Keratinocyte (primary cell): ENCODE measurements at regions not wholly inside any gene's neighbourhood (a gene's known extent, or its start where the extent isn't known, plus 50 kb on each side); places are given as distances from the start of the nearest gene placed in this dataset.

Source experiments
- DNase-seq: peaks from one replicate; pipeline ENCODE4 v3.0.0-alpha.2; 2011; ENCODE audit warnings: low read depth, missing footprints, low spot score
- FAIRE-seq: peaks from 2 replicates; lab custom pipeline; 2011; peaks lifted over from hg19 to GRCh38; lab: Jason Lieb, UNC
- H2AFZ ChIP-seq: 2 replicates; pipeline ENCODE4 v1.6.0; 2012; ENCODE audit warnings: low read length, control low read depth, inconsistent platforms; ENCODE audit not compliant: control insufficient read depth
- H3K27ac ChIP-seq: 2 replicates; pipeline ENCODE4 v1.5.1; 2011; ENCODE audit warnings: low read length; ENCODE audit not compliant: control insufficient read depth, insufficient read depth
- H3K27me3 ChIP-seq: 3 replicates; pipeline ENCODE4 v1.6.0; 2011; ENCODE audit warnings: low read length; ENCODE audit not compliant: control insufficient read depth, insufficient read depth; ENCODE audit errors: extremely low read depth
- H3K36me3 ChIP-seq, 2 experiments: 2 replicates in 1 of 2; 3 replicates in 1 of 2; pipeline ENCODE4 v1.5.1; 2011; ENCODE audit warnings: low read length in 2 of 2, mild to moderate bottlenecking in 1 of 2; ENCODE audit not compliant: control insufficient read depth in 2 of 2, insufficient read depth in 2 of 2; ENCODE audit errors: extremely low read depth in 1 of 2
- H3K4me1 ChIP-seq: 3 replicates; pipeline ENCODE4 v1.5.1; 2011; ENCODE audit warnings: low read length; ENCODE audit not compliant: control insufficient read depth, insufficient read depth; ENCODE audit errors: extremely low read depth
- H3K4me2 ChIP-seq: 3 replicates; pipeline ENCODE4 v1.6.0; 2011; ENCODE audit warnings: low read depth, low read length; ENCODE audit not compliant: control insufficient read depth, insufficient read depth; ENCODE audit errors: extremely low read depth
- H3K4me3 ChIP-seq, 3 experiments: fragments of 200-600 bp in 1 of 3; sonication (generic) in 1 of 3; 2 replicates in 2 of 3; 3 replicates in 1 of 3; pipeline ENCODE4 v1.5.1; 2011 to 2016; ENCODE audit warnings: low read length in 3 of 3, mild to moderate bottlenecking in 3 of 3, control low read depth in 2 of 3, inconsistent platforms in 1 of 3, low read depth in 1 of 3, mixed read lengths in 1 of 3, mixed run types in 1 of 3, moderate library complexity in 1 of 3; ENCODE audit not compliant: control insufficient read depth in 2 of 3, insufficient read depth in 2 of 3; ENCODE audit errors: extremely low read depth in 1 of 3
- H3K79me2 ChIP-seq: 2 replicates; pipeline ENCODE4 v1.6.0; 2012; ENCODE audit warnings: low read length; ENCODE audit not compliant: control insufficient read depth, insufficient read depth
- H3K9ac ChIP-seq: 3 replicates; pipeline ENCODE4 v1.6.0; 2011; ENCODE audit warnings: low read length; ENCODE audit not compliant: control insufficient read depth, insufficient read depth; ENCODE audit errors: extremely low read depth
- H3K9me1 ChIP-seq: 3 replicates; pipeline ENCODE4 v1.6.0; 2011; ENCODE audit warnings: low read length; ENCODE audit not compliant: control insufficient read depth, insufficient read depth; ENCODE audit errors: extremely low read depth
- H3K9me3 ChIP-seq: 2 replicates; pipeline ENCODE4 v1.5.1; 2012; ENCODE audit warnings: low read depth, low read length; ENCODE audit not compliant: control insufficient read depth
- H4K20me1 ChIP-seq: 3 replicates; pipeline ENCODE4 v1.6.0; 2011; ENCODE audit warnings: low read length; ENCODE audit not compliant: control insufficient read depth, insufficient read depth; ENCODE audit errors: extremely low read depth
- EZH2 ChIP-seq: IDR thresholded peaks from one replicate; pipeline ENCODE4 v1.6.1; 2012; ENCODE audit warnings: inconsistent platforms, mild to moderate bottlenecking, low read length, moderate library complexity
- dilution Hi-C: fragments of 300-500 bp; cut with MboI; formaldehyde crosslinking; loops from one replicate; pipeline ENCODE4 v1.7.0; 2020; ENCODE audit warnings: low sequenced_read_pairs; ENCODE audit not compliant: extremely low pct_ligation_motif_present
- TF ChIP-seq, protein P1 (sequence below), 3 experiments: IDR thresholded peaks in 1 of 3; conservative IDR thresholded peaks in 1 of 3; optimal IDR thresholded peaks in 1 of 3; 2 replicates in 2 of 3; 3 replicates in 1 of 3; pipeline versions ENCODE3 to v1.5.1; 2011; ENCODE audit warnings: low read length in 3 of 3, mild to moderate bottlenecking in 3 of 3, moderate library complexity in 2 of 3, control low read depth in 1 of 3, inconsistent platforms in 1 of 3; ENCODE audit not compliant: insufficient read depth in 2 of 3; ENCODE audit errors: extremely low read depth in 1 of 3

DNA sequence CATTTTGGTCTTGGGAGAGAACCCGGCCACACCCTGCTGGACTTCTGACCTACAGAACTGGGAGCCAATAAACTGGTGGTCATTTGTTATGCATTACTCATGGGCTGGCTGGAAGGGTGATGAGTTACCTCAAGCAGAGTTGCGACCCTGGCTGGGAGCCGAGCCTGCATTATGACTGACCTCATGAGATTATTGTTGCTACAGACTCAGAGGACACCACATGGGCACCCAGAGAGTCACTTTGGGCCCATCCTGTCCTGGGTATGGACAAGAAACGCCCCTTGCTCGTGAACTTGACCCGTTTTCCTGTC is 531.7 kb downstream of the TBC1D22A start:
- H2AFZ ChIP-seq, result no peak overlapping the region
- no peak overlapping the region for H3K4me2 ChIP-seq
- no peaks in the 10 kb centered on the region for H4K20me1 ChIP-seq
- DNase-seq (no peak), FAIRE-seq (no peak)
- no peaks in the 10 kb centered on the region for H3K4me1 ChIP-seq
- H3K9me3 ChIP-seq, result peaks cover 10% of the 10 kb centered on the region
- no peak overlapping the region for H3K9ac ChIP-seq
- H3K27ac ChIP-seq, result no peak overlapping the region
- no peaks in the 10 kb centered on the region for H3K79me2 ChIP-seq
- H3K36me3 ChIP-seq, result no peaks in the 10 kb centered on the region
- TF ChIP-seq, protein P1, sequence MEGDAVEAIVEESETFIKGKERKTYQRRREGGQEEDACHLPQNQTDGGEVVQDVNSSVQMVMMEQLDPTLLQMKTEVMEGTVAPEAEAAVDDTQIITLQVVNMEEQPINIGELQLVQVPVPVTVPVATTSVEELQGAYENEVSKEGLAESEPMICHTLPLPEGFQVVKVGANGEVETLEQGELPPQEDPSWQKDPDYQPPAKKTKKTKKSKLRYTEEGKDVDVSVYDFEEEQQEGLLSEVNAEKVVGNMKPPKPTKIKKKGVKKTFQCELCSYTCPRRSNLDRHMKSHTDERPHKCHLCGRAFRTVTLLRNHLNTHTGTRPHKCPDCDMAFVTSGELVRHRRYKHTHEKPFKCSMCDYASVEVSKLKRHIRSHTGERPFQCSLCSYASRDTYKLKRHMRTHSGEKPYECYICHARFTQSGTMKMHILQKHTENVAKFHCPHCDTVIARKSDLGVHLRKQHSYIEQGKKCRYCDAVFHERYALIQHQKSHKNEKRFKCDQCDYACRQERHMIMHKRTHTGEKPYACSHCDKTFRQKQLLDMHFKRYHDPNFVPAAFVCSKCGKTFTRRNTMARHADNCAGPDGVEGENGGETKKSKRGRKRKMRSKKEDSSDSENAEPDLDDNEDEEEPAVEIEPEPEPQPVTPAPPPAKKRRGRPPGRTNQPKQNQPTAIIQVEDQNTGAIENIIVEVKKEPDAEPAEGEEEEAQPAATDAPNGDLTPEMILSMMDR (optimal IDR thresholded peaks at IDR 0.05 in 1 of 3, IDR thresholded peaks at IDR 0.05 in 1 of 3, conservative IDR thresholded peaks at IDR 0.05 in 1 of 3; ENCODE audit: extremely low read depth in 1 of 3, insufficient read depth in 2 of 3, low read length in 3 of 3), result no peak
- no peak for TF ChIP-seq EZH2
- dilution Hi-C loops, result no loop called here
- no peak overlapping the region for H3K4me3 ChIP-seq
- no peaks in the 10 kb centered on the region for H3K9me1 ChIP-seq
- no peaks in the 10 kb centered on the region for H3K27me3 ChIP-seq

DNA sequence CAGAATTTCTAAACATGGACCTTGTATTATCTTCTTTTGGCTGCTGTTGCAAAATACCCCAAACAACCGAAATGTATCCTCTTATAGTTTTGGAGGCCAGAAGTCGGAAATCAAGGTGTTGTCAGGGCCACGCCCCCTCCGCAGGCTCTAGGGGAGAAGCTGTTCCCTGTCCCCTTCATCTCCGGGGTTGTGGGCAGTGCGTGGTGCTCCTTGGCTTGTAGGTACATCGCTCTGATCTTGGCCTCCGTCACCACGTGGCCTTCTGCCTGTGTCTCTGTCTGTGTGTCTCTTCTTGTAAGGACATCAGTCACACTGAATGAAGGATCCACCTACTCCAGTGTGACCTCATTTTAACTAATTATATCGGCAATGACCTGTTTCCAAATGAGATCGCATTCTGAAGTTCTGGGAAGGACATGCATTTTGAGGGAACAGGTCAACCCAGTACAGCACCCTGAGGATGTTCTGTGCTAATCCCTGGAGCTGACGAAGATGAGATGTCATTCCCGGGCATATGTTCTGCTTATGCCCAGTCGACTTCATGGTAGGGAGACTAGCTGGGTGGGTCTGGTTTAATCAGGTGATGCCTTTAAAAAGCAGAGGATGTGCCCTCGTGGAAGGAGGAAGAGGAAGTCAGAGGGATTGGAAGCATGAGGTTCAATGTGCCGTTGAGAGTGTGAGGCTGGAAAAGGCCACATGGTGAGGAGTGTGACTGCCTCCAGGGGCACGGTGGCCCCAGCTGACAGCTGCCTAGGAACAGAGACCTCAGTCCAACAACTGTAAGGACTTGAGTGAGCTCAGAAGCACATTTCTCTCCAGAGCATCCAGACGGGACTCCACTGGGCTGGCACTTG is 531.1 kb downstream of the TBC1D22A start:
- no peak overlapping the region for H3K4me3 ChIP-seq
- H4K20me1 ChIP-seq, result no peaks in the 10 kb centered on the region
- no peaks in the 10 kb centered on the region for H3K27me3 ChIP-seq
- H3K9me1 ChIP-seq, result no peaks in the 10 kb centered on the region
- dilution Hi-C loops, result no loop called here
- FAIRE-seq (no peak), DNase-seq (no peak)
- H3K27ac ChIP-seq, result no peak overlapping the region
- H3K36me3 ChIP-seq, result no peaks in the 10 kb centered on the region
- no peak overlapping the region for H2AFZ ChIP-seq
- no peak overlapping the region for H3K9ac ChIP-seq
- TF ChIP-seq, protein P1 (optimal IDR thresholded peaks at IDR 0.05 in 1 of 3, IDR thresholded peaks at IDR 0.05 in 1 of 3, conservative IDR thresholded peaks at IDR 0.05 in 1 of 3; ENCODE audit: extremely low read depth in 1 of 3, insufficient read depth in 2 of 3, low read length in 3 of 3), result no peak
- no peak for TF ChIP-seq EZH2
- no peak overlapping the region for H3K4me2 ChIP-seq
- no peaks in the 10 kb centered on the region for H3K79me2 ChIP-seq
- H3K4me1 ChIP-seq, result no peaks in the 10 kb centered on the region
- H3K9me3 ChIP-seq, result peaks cover 11% of the 10 kb centered on the region
